GM10248 (cell line): ENCODE measurements at regions not wholly inside any gene's neighbourhood (a gene's known extent, or its start where the extent isn't known, plus 50 kb on each side); places are given as distances from the start of the nearest gene placed in this dataset.

Experiments used
- CTCF ChIA-PET: fragments of 300-600 bp; sonication (Branson Sonifier 250); formaldehyde crosslinking; extraction: SDS; loops from one replicate; lab custom pipeline; 2021; ENCODE audit warnings: antibody characterized with exemption; lab: Yijun Ruan, JAX
- POLR2A ChIA-PET: fragments of 350-650 bp; sonication (Branson Sonifier 250); formaldehyde crosslinking; extraction: SDS; loops from one replicate; lab custom pipeline; 2020; ENCODE audit warnings: antibody characterized with exemption; lab: Yijun Ruan, JAX
- DNase-seq: peaks from one replicate; pipeline ENCODE4 v3.0.0; 2012; ENCODE audit errors: extremely low spot score
- TF ChIP-seq, protein P1 (sequence below): IDR thresholded peaks from 2 replicates; pipeline ENCODE4 v1.5.1; 2012; ENCODE audit warnings: mild to moderate bottlenecking, low read depth; ENCODE audit errors: extremely low read depth, missing control alignments, control extremely low read depth

DNA sequence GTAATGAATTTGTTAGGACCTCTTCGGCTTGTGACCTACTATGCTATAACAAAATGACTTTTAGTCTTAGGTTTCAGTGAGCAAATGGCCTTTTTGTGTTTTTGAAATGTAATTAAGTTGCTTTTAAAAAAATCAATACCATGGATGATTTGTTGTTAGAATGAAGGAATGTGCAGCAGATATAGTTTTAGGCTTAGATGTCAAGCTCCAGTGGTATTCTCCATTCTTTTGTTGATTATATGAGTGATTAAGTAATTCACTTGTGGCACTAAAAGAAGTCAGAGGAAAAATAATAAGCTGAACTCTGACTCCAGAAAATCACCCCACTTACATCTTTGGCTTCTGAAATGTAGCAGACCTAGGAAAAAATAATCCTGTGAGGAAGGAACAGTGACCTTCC lies 474.1 kb upstream of the MIS18BP1 start:
- ChIA-PET CTCF (no interaction called here), POLR2A (no interaction called here)
- TF ChIP-seq, protein P1, sequence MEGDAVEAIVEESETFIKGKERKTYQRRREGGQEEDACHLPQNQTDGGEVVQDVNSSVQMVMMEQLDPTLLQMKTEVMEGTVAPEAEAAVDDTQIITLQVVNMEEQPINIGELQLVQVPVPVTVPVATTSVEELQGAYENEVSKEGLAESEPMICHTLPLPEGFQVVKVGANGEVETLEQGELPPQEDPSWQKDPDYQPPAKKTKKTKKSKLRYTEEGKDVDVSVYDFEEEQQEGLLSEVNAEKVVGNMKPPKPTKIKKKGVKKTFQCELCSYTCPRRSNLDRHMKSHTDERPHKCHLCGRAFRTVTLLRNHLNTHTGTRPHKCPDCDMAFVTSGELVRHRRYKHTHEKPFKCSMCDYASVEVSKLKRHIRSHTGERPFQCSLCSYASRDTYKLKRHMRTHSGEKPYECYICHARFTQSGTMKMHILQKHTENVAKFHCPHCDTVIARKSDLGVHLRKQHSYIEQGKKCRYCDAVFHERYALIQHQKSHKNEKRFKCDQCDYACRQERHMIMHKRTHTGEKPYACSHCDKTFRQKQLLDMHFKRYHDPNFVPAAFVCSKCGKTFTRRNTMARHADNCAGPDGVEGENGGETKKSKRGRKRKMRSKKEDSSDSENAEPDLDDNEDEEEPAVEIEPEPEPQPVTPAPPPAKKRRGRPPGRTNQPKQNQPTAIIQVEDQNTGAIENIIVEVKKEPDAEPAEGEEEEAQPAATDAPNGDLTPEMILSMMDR = no peak

DNA sequence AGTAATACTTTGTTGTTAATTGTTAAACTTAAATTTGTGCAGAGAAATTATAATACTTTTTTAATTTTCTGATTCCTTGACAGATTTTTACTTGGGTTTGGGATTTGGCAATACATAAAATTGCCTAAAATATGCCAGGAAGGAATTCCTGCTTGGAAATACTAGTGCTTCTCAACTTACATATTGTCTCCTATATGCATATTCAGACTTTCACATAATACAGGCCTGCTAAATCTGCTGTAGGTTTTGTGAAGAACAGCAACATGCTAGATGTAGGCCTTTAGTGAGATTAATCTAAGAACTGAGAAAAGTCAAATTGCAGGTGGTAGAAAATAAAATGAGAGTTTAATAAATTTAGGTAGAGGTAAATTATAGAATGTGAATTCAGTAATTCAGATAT lies 468.5 kb upstream of the MIS18BP1 start:
- ChIA-PET CTCF (no interaction called here), POLR2A (no interaction called here)
- TF ChIP-seq, protein P1 = no peak
- no peak for DNase-seq

More for the DNA sequence above, 474.1 kb upstream of the MIS18BP1 start:
- DNase-seq = no peak

DNA sequence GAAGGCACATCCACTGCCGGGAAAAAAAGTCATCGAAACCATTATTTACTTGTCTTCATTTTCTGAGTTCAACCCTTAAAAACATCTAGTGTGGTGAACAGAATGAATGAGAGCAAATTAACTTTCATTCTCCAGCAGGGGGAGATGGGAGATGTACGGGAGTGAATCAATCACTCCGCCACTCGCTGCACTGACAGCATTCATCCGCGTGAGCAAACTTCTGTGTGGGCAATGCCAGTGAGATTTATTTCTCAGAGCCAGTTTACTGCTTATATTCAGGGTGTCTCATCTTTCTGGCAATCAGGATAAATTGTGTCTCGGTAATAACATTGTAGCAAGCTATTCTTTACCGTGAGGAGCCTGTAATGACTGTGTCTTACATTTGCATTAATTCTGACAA lies 463.6 kb upstream of the MIS18BP1 start:
- POLR2A ChIA-PET = no interaction called here
- CTCF ChIA-PET = no interaction called here
- TF ChIP-seq, protein P1 = no peak
- no peak for DNase-seq

DNA sequence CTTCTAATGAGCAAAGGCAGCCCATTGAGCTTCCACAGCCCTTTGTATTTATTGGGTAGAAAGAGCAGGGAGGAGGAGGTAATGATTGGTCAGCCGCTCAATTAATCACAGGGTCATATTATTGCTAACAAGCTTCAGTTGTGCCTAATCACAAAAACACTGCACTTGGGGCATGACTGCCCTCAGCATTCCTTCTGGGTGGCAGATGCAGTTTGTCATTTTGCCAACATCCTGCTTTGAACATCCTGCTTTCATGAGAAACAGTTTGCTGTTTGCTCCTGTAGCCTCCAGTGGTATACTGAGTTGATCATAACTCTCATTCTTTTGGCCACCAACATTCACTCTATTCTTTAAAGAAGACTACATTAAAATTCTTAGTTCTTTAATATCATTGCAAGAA lies 462.9 kb upstream of the MIS18BP1 start:
- TF ChIP-seq, protein P1 = no peak
- ChIA-PET POLR2A (no interaction called here), CTCF (no interaction called here)
- no peak for DNase-seq

DNA sequence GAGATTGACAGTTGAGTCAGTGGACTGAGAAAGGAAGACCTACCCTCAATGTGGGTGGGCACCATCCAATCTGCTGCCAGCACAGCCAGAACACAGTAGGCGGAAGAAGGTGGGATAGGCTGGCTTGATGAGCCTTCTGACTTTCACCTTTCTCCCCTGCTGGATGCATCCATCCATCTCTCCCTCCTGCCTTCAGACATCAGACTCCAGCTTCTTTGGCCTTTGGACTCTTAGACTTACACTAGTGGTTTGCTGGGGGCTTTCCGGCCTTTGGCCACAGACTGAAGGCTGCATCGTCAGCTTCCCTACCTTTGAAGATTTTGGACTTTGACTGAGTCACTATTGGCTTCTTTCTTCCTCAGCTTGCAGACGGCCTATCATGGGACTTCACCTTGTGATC lies 456.5 kb upstream of the MIS18BP1 start:
- no peak for DNase-seq
- POLR2A ChIA-PET = no interaction called here
- TF ChIP-seq, protein P1 = no peak
- CTCF ChIA-PET = no interaction called here

DNA sequence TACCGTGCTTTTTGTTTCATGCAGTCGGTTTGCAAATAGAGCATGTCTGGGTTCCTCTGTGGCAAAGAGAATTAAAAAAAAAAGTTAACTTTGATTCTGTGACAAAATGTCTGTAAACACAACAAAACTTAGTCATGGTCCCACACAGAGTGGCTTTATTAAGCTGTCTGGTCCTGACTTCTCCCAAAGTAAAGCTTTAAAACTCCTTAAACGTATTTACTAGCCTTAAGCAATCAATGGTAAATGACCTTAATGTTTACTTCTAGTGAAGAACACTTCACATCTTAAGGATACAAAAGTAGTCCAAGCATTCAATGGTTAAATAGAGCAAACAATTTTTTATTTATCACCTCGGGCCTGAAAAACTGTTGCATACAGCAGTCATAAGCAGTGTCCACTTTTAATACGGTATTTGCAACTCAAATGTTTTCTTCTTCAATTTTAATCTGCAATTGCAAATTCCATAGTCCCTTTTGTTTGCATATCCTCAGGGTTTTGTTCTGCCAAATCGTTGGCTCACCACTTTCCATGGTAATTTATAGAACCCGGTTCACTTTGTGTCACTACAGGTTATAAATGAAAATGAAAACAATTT lies 453.0 kb upstream of the MIS18BP1 start:
- no peak for DNase-seq
- ChIA-PET CTCF (no interaction called here), POLR2A (no interaction called here)
- TF ChIP-seq, protein P1 = no peak

DNA sequence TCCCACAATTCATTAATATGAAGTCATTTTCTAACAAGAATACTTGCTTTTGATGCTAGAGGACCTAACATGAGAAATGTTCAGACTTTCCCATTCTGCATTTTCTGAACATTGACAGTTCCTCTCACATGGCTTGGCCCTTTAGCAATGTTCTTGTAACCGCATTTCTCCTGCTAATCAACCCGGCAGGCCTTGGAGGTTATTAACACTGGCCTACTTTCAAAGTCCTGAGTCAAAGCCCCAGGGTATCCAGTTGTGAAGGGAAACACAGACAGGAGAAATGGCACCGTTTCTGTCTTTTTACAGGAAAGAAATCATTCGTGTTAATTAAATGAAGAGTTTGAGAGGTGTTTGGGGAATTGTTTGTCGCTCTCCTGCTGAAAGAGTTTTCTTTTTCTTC lies 446.5 kb upstream of the MIS18BP1 start:
- POLR2A ChIA-PET = no interaction called here
- no peak for DNase-seq
- CTCF ChIA-PET = no interaction called here
- TF ChIP-seq, protein P1 = no peak
